Psoas muscle (tissue), 7 donors: ENCODE measurements at regions not wholly inside any gene's neighbourhood (a gene's known extent, or its start where the extent isn't known, plus 50 kb on each side); places are given as distances from the start of the nearest gene placed in this dataset.

Source experiments
- ATAC-seq, 4 donors: fragments of 200-7000 bp; cut with Tn5 transposase; one replicate each; pipeline ENCODE4 v1.9.1; 2020; ENCODE audit warnings: moderate library complexity in 3 of 4, mild to moderate bottlenecking in 2 of 4
- DNase-seq, 2 donors: peaks; one replicate each; pipeline ENCODE4 v3.0.0-alpha.2; 2020
- H3K27ac ChIP-seq: fragments of 200-600 bp; one replicate; pipeline ENCODE4 v1.8.0; 2022
- H3K27me3 ChIP-seq, 3 donors: fragments of 200-600 bp in 1 of 3; one replicate each; pipeline versions ENCODE4 v1.6.1 to v1.8.0; 2013 to 2022; ENCODE audit warnings: low read length in 2 of 3, mild to moderate bottlenecking in 2 of 3, moderate library complexity in 1 of 3; ENCODE audit not compliant: insufficient read depth in 3 of 3
- H3K36me3 ChIP-seq, 2 donors: fragments of 200-600 bp in 1 of 2; one replicate each; pipeline versions ENCODE4 v1.6.1 to v1.8.0; 2013 to 2022; ENCODE audit warnings: low read depth in 1 of 2, mild to moderate bottlenecking in 1 of 2, moderate library complexity in 1 of 2; ENCODE audit not compliant: insufficient read depth in 1 of 2
- H3K4me1 ChIP-seq: fragments of 200-600 bp; one replicate; pipeline ENCODE4 v1.8.0; 2022
- H3K4me3 ChIP-seq: fragments of 200-600 bp; one replicate; pipeline ENCODE4 v1.8.0; 2022; ENCODE audit warnings: mild to moderate bottlenecking
- H3K9me3 ChIP-seq: fragments of 200-600 bp; one replicate; pipeline ENCODE4 v1.8.0; 2022
- CTCF ChIP-seq: fragments of 200-600 bp; IDR thresholded peaks from one replicate; pipeline ENCODE4 v1.8.0; 2022; ENCODE audit warnings: antibody characterized with exemption
- WGBS, 3 donors: extraction: QIAGEN DNeasy Blood & Tissue Kit; methylation state at CpG; one replicate each; pipeline versions ENCODE4 v1.1.6 to v1.1.7; 2013; 5-methylcytosine and 5-hydroxymethylcytosine counted together
- intact Hi-C, 2 donors: fragments of 100-400 bp; cut with DNase I; formaldehyde crosslinking; loops; one replicate each; pipeline versions ENCODE4 v1.11.0 to v1.14.2; 2022
- donor health status: healthy with polysubstance abuse.
- donor health status: DM: no; HTN: no; CAD: no; lungs with moderate emphysema.
- donor health status: Bipolar disorder and iron deficiency.
- donor health status: healthy.
- donor health status: DM: yes; HTN: yes; CAD: no.
- donor health status: DM: no; HTN: no; CAD: no.
- donor health status: DM: yes; HTN: yes; CAD: no.

DNA sequence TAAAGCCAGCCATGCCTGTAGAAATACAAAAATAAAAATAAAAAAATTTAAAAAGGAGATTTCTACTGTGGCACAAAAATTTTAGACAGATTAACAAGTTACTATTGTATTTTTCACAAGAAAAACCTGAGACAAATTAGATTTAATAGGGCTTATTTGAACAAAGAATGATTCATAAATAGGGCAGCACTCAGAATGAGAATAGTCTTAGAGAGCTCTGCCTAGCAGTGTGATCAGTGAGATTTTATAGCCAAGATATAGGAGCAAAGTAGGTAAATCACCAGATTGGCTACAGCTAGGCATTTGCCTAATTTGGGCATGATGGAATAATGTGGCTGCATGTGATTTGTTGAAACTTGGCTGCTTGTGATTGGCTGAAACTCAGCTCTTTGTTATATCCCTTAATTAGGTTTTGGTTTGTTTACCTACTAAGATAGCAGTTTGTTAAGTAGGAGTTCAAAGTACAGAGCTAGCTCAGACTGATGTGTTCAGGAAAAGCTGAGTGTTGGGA, 279.7 kb upstream of the TMTC1 start:
- H3K9me3 ChIP-seq, result no peaks in the 10 kb centered on the region
- intact Hi-C loops, result no loop called here
- no peak overlapping the region for H3K4me3 ChIP-seq
- H3K27ac ChIP-seq, result no peak overlapping the region
- no peaks in the 10 kb centered on the region for H3K4me1 ChIP-seq
- H3K27me3 ChIP-seq, result no peaks in the 10 kb centered on the region
- DNase-seq (no peak), ATAC-seq (no peak)
- no peak for TF ChIP-seq CTCF
- H3K36me3 ChIP-seq, result no peaks in the 10 kb centered on the region

DNA sequence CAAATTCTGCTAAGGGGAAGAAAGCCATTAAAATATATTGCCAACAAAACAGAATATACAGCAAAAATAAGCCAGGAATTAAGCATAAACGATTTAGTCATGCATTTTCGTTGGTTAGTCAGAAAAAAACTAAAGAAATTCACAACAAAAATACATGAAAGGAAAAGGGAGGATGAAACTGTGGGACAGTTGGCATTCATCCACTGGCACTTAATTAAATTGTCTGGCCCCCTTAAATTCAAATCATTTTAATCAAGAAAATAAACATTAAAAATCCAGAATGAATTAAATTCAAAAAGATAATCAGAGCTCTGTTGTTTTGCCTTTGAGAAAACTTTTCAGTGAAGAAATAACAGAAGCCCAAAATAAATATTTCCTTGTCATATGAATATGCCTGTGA, 264.6 kb upstream of the TMTC1 start:
- Histone ChIP-seq H3K4me3 (no peak overlapping the region), H3K9me3 (no peaks in the 10 kb centered on the region), H3K4me1 (no peaks in the 10 kb centered on the region), H3K36me3 (no peaks in the 10 kb centered on the region), H3K27ac (no peak overlapping the region), H3K27me3 (no peaks in the 10 kb centered on the region)
- intact Hi-C loops, result no loop called here
- WGBS, 3 donors, result 35 to 38% (median 37%) methylated on average over 2 of the region's 2 CpGs
- no peak for TF ChIP-seq CTCF
- no peak for ATAC-seq
- DNase-seq, result no peak

- no peaks in the 10 kb centered on the region for H3K36me3 ChIP-seq
- 57 to 66% (median 62%) methylated on average over 5 of the region's 5 CpGs for WGBS, 3 donors
- H3K4me3 ChIP-seq, result no peak overlapping the region
- ATAC-seq (no peak), DNase-seq (no peak)
- no peaks in the 10 kb centered on the region for H3K27me3 ChIP-seq
- H3K4me1 ChIP-seq, result no peaks in the 10 kb centered on the region
- no peak for TF ChIP-seq CTCF
- no peak overlapping the region for H3K27ac ChIP-seq
- H3K9me3 ChIP-seq, result no peaks in the 10 kb centered on the region
- intact Hi-C loops, result no loop called here
Measured at GRCh38 chr12:30047516-30048254, 263.9 kb upstream of the TMTC1 start.

DNA sequence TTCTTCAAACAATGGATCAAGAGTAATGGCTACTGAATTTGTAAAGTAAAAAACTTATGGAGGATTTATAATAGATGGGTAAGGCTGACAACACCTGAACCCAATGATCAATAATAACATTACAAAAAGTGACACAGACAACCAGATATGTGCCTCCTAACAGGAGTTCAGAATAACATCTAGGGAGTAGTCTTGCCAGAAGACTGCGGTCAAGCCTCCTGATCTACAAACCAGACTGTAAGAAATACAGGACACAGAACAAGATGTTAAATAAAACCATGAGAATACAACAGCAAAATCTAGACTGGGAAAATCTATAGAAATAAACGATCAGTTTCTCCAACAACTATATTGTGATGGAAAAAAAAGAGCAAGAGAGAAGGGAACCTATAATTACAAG, 262.6 kb upstream of the TMTC1 start:
- H3K4me3 ChIP-seq, result no peak overlapping the region
- DNase-seq (no peak), ATAC-seq (no peak)
- H3K36me3 ChIP-seq, result no peaks in the 10 kb centered on the region
- no peak overlapping the region for H3K27ac ChIP-seq
- intact Hi-C loops, result no loop called here
- H3K9me3 ChIP-seq, result no peaks in the 10 kb centered on the region
- peaks cover 0 to 3% (median 0%) of the 10 kb centered on the region in 3 donors for H3K27me3 ChIP-seq
- TF ChIP-seq CTCF, result no peak
- WGBS, 3 donors, result 69 to 100% (median 95%) methylated on average over 2 of the region's 2 CpGs
- no peaks in the 10 kb centered on the region for H3K4me1 ChIP-seq

GRCh38 chr12:30045171-30045570, 261.4 kb upstream of the TMTC1 start:
- intact Hi-C loops, result no loop called here
- DNase-seq (no peak), ATAC-seq (no peak)
- peaks cover 0 to 3% (median 0%) of the 10 kb centered on the region in 3 donors for H3K27me3 ChIP-seq
- H3K9me3 ChIP-seq, result no peaks in the 10 kb centered on the region
- H3K4me1 ChIP-seq, result no peaks in the 10 kb centered on the region
- H3K4me3 ChIP-seq, result no peak overlapping the region
- no peak for TF ChIP-seq CTCF
- H3K36me3 ChIP-seq, result no peaks in the 10 kb centered on the region
- 88 to 94% (median 90%) methylated on average over 1 of the region's 1 CpG for WGBS, 3 donors
- no peak overlapping the region for H3K27ac ChIP-seq
